ENCODE measurements at regions not wholly inside any gene's neighbourhood (a gene's known extent, or its start where the extent isn't known, plus 50 kb on each side); places are given as distances from the start of the nearest gene placed in this dataset.
"Not testable (repeated sequence)": the region's sequence is repeated elsewhere in the genome, so short reads cannot be mapped to it uniquely, and the experiment has no call there.

- TF ChIP-seq CTCF (IDR thresholded peaks at IDR 0.05), result no peak
- ATAC-seq (ENCODE audit: low FRiP score), result no peak
These were observed 407.6 kb downstream of the RAB38 start for GRCh38 chr11:87767615-87768014.

GRCh38 chr11:87764075-87764474 lies 411.2 kb downstream of the RAB38 start:
- not testable (repeated sequence) for ATAC-seq (ENCODE audit: low FRiP score); DNase-seq (ENCODE audit: low spot score)

More at GRCh38 chr11:87767615-87768014, 407.6 kb downstream of the RAB38 start:
- DNase-seq (ENCODE audit: low spot score), result no peak

- DNase-seq (ENCODE audit: low spot score) (no peak), ATAC-seq (ENCODE audit: low FRiP score) (no peak)
- TF ChIP-seq CTCF (IDR thresholded peaks at IDR 0.05), result no peak
These were observed 420.6 kb downstream of the RAB38 start for GRCh38 chr11:87754685-87755084.

GRCh38 chr11:87753143-87753542 lies 422.1 kb downstream of the RAB38 start:
- ATAC-seq (ENCODE audit: low FRiP score) (no peak), DNase-seq (ENCODE audit: low spot score) (no peak)
- TF ChIP-seq CTCF (IDR thresholded peaks at IDR 0.05), result no peak

GRCh38 chr11:87743007-87743406 lies 432.2 kb downstream of the RAB38 start:
- ATAC-seq (ENCODE audit: low FRiP score), result no peak
- DNase-seq (ENCODE audit: low spot score), result no peak
- TF ChIP-seq CTCF (IDR thresholded peaks at IDR 0.05), result no peak

GRCh38 chr11:87740968-87741367 lies 434.3 kb downstream of the RAB38 start:
- ATAC-seq (ENCODE audit: low FRiP score) (no peak), DNase-seq (ENCODE audit: low spot score) (no peak)
- no peak for TF ChIP-seq CTCF (IDR thresholded peaks at IDR 0.05)

GRCh38 chr11:87740451-87740850 lies 434.8 kb downstream of the RAB38 start:
- no peak for ATAC-seq (ENCODE audit: low FRiP score)
- TF ChIP-seq CTCF (IDR thresholded peaks at IDR 0.05), result no peak
- no peak for DNase-seq (ENCODE audit: low spot score)

GRCh38 chr11:87739766-87740165 lies 435.5 kb downstream of the RAB38 start:
- DNase-seq (ENCODE audit: low spot score), result no peak
- TF ChIP-seq CTCF (IDR thresholded peaks at IDR 0.05), result no peak
- ATAC-seq (ENCODE audit: low FRiP score), result no peak
